ENCODE measurements at regions not wholly inside any gene's neighbourhood (a gene's known extent, or its start where the extent isn't known, plus 50 kb on each side); places are given as distances from the start of the nearest gene placed in this dataset.

GRCh38 chrX:13147733-13148132 is 103.3 kb upstream of the FAM9C start:
- ATAC-seq = no peak
- no peak for DNase-seq

DNA sequence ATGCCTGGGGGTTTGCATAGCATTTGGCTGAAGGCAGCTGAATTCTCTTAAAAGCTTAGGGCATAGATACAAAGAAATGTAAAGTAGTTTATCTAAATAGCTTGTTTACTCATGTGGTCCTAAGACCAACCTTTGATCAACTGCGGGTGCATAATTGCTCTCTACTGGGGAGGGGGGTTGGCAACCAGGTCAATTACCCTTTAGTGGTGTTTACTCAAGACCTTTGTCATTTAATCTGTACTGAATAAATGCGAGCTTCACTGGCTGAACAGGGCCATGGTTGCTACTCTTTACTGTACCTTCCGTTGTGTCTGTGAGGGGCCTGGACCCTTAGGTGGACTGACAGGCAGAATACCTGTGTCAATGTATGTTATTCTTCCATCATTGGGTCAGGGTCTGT is 102.7 kb upstream of the FAM9C start:
- ATAC-seq = no peak
- DNase-seq = no peak

DNA sequence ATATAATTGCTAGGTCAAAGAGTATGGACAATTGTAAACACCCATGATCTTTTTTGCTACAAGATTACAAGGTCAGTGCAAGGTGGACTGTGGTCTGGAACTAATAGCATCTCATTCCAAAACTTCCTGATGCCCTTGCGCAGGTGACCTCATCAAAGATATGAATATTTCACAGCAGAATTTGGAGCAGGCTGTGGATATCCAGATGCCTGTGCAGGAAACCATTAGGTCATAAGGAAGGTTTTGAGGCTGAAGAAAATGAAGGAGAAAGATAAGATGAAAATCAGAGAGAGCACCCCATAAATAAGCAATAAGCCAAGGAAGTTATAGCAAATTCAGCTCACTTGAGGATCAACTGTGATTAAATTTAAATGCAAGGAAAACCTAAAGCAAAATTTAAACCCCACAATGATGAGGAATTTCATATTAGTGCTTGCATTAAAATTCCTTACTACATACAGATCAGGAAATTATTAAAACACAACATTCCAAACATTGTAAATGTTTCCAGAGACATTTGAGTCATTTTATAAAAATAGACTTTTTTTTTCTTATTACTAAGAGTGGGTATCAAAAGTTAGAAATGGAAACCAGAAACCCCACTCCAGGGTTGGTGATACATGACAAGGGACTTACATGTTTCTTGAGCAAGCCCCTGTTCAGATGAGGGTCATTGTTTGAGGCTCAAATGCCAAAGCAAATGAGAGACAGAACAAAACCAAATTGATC is 100.7 kb upstream of the FAM9C start:
- DNase-seq = no peak

DNA sequence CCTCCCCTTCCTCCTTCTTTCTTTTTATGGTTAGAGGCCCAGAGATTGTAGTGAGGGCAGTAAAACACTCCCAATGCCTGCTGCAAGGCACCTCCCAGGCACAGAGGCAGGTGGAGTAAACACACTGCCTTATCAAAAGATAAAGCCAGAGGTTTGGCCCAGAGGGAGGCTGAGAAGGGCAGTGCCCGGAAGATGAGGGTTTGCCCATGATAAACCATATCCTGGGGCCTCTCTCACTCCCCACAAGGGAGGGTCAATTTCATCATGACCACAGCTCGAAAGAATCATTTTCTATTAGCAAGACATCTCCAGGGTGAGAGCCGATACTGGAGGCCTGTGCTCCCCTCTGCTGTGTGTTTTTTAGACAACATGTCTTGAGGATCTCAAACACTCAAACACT is 98.5 kb upstream of the FAM9C start:
- no peak for ATAC-seq

More for the DNA sequence above, 100.7 kb upstream of the FAM9C start:
- ATAC-seq = no peak

DNA sequence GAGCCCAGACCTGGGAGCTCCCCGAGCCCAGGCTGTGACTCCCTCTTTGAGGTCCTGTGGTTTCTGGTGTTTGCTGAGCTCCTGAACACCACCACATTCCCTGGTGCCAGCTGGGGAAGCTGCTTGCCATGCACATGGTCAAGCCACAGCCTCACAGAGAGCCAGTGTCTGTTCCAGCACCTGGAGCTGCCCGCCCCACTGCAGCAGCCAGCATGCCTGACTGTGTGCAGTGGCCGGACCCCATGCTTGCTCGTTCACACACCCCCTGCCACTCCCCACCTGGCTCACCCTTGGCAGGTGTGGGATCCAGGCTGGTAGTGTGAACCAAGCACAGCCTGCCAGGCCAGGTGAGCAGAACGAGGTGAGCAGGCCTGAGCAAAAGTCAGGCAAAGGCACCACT is 95.6 kb upstream of the FAM9C start:
- ATAC-seq = no peak
- DNase-seq = no peak

More for the DNA sequence above, 98.5 kb upstream of the FAM9C start:
- peak; percentile 7 for DNase-seq

DNA sequence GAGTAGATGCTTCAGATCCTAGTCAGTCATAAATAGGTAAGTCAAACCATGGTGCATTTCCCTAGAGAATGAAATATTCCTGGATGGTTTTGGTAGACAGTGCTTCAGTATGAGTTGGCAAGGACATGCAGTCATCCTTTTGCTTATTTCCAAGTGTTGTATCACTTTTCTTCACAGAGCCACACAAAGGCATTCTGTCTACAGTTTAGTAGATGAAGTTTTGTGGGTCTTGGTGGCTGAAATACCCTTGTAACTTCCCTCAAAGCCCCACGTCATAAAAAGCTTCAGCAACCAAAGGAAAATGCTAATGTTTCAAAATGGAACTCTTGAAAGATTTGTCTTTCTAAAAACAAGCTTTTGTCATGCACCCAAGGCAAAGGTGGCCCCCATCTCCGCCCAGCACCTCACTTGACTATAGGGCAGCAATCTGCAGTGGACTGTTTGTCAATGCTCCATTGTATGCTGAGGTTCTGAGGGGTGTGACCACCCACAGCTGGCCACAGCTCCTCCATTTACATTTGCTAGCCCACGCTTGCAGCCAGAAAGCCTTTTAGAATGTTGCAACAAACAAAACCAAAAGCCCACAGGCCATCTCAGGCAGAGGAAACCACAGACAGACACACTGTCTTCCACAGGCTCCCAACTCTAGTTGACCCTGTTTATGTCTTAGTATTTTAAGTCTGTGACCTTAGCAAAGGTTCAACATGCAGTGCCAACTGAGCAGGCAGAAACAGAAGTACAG is 87.1 kb upstream of the FAM9C start:
- ATAC-seq = peak; percentile 59

GRCh38 chrX:13130816-13131215 is 86.4 kb upstream of the FAM9C start:
- ATAC-seq (no peak), DNase-seq (no peak)

More for the DNA sequence above, 87.1 kb upstream of the FAM9C start:
- no peak for DNase-seq

DNA sequence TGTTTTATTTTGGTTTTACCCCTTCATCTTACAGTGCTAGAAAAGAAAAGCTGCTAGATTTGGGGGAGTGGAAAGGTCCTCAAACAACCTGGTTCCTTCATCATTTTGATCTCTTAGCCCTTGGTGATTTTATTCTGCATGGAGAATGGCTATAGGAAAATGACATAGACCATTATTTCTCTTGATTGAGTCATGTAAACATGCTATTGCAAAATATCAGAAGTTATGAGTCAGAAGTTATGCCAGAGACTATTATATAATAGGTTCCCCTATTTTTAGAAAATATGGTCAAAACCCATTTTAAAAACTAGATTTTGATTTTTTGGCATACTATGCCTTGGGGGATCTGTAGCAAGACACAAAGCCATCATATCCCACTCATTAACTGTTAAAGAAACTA is 83.7 kb upstream of the FAM9C start:
- DNase-seq = no peak
- no peak for ATAC-seq

- ATAC-seq (peak; percentile 46), DNase-seq (no peak)
Measured at GRCh38 chrX:13126775-13127174, 82.4 kb upstream of the FAM9C start.

GRCh38 chrX:13125188-13125587 is 80.8 kb upstream of the FAM9C start:
- no peak for DNase-seq
- ATAC-seq = no peak

DNA sequence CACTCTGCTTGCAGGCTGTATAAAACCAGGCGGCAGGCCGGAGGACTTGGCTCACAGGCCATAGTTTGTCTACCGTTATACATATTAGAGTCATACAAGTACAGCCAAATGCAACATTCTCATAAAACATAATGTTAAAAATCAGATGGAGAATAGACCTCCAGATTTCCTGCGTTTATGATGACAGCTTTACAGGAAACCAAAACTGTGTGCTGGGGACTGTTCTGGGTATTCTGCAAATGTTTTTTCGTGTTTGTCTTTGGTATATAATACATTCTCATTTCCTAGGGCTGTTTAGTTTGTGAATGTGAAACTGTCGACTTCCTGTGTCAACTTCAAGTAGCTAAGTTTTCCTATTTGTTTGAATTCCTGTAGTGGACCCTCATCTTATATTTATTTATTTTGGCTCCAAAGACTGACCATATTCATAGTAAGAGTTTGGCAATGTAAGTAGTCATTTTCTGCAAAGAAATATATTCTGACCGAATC is 79.5 kb upstream of the FAM9C start:
- DNase-seq (no peak), ATAC-seq (no peak)

DNA sequence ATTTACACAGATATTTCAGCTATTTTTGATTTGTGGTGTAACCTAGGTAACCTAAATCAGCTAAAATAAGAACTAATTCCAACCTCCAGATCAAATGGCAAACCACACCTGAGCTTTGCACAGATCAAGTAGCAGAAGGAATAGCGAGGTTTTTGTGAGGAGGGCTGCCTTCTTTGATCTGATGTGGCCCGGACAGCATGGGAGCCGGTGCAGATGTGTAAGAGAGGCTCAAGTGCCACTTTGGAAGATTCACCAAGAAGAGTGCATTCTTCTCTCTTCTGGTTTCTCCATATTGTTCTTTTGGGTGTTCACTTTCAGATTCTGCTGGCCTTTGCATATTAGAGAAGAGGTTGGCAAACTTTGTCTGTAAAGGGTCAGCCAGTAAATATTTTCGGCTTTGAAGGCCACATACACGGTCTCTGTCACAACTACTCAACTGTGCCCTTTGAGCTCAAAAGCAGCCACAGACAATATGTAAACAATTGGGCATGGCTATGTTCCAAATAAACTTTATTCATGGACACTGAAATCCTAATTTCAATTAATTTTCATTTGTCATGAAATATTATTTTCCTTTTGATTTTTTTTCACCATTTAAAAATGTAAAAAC is 78.9 kb upstream of the FAM9C start:
- ATAC-seq = no peak
- DNase-seq = no peak

- DNase-seq = no peak
- ATAC-seq = no peak
Measured at GRCh38 chrX:13121020-13121555, 76.7 kb upstream of the FAM9C start.

DNA sequence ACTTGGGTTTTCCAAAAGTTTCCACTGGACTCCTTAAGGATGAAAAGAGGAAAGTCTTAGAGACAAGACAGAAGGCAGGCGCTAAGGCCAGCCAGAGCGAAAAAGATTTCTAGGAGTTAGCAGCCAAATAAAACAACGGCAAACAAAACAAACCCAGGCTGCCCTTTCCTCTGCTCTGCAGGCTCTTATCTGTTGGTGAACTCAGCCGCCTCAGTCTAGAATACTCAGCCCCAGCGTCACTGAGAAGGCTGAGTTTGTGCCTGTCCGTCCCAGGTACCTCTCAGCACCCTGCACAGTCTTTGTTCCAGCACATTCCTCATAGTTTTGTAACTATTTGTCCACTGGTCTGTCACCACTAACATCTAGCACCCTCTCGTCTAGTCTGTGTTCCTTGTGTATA is 75.6 kb upstream of the FAM9C start:
- DNase-seq (no peak), ATAC-seq (no peak)

GRCh38 chrX:13119386-13119785 is 75.0 kb upstream of the FAM9C start:
- ATAC-seq (no peak), DNase-seq (no peak)

DNA sequence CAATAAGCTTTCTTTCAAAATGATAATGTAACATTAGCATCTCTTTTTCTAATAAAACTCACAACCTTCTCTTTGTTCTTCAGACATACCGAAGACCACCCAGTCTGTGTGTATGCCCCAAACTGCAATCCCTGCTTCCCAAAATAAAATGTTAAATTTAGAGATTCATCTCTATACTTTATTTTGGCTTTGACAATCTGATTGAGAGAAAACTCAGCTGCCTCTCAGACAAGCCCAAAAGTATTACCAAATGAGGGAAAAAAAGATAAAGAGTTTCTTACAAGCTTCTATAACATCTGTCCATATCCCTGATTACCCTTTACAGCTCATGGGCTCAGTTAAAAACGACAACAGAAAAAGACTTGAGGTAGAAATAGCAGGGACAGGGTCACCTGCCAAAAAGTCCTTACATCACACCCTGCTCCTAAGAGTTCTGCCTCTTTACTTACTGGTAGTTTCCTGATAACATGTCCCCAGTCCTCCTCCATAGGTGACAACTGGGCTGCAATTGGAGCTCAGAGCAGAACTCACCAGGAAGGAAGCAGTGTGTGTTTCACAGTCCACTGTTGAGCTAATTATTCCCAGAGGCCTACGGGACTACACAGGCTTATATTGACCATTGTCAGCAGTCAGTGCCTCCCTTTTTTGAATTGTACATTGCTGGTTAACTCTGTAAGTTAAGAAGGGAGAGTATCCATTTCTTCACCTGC is 70.9 kb upstream of the FAM9C start:
- DNase-seq (no peak), ATAC-seq (no peak)

DNA sequence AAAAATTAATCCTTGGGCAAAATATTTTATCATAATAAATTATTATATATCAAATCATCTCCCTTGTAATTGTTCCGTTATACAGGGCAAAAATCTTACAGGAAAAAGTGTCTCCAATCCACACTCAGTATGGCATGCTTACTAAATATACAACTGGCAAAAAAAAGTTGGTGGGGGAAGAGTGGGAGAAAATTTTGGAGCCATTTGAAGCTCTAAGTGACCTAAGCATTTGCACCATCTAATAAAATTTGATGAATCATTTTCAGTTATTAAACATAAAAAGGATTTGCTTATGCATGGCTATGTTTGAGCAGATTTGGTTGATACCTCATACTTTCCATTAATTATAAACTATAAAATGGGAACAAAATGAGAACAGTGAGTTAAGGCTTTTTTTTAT is 68.1 kb upstream of the FAM9C start:
- ATAC-seq (no peak), DNase-seq (no peak)

- DNase-seq (no peak), ATAC-seq (no peak)
Measured at GRCh38 chrX:13110433-13111324, 66.3 kb upstream of the FAM9C start.

DNA sequence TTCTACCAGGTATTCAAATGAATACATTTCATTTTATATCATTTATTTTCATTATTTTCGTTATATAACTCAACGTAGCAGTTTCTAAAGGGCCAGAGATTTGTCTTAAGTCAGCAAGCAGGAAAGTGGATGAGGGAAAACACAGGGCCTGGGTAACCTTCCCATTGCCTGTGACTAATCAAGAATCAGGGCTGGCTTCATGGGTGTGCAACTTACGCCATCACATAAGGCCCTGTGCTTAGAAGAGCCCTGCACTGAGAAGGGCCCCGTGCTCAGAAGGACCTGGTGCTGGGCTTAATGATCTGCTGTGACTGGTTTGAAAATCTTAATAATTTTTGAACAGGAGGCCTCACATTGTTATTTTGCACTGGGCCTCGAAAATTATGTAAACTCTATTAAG is 65.4 kb upstream of the FAM9C start:
- ATAC-seq = no peak

DNA sequence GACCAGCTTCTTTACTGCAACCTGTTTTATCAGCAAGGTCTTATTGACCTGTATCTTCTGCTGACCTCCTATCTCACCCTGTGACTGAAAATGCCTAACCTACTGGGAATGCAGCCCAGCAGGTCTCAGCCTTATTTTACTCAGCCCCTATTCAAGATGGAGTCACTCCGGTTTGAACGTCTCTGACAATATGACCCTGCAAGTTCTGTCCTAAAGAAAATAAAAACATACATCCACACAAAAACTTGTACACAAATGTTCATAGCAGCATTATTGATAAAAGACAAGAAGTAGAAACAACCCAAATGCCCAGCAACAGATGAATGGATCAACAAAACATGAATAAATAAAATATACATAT is 59.5 kb upstream of the FAM9C start:
- ATAC-seq (no peak), DNase-seq (no peak)

More for the DNA sequence above, 65.4 kb upstream of the FAM9C start:
- DNase-seq = no peak

DNA sequence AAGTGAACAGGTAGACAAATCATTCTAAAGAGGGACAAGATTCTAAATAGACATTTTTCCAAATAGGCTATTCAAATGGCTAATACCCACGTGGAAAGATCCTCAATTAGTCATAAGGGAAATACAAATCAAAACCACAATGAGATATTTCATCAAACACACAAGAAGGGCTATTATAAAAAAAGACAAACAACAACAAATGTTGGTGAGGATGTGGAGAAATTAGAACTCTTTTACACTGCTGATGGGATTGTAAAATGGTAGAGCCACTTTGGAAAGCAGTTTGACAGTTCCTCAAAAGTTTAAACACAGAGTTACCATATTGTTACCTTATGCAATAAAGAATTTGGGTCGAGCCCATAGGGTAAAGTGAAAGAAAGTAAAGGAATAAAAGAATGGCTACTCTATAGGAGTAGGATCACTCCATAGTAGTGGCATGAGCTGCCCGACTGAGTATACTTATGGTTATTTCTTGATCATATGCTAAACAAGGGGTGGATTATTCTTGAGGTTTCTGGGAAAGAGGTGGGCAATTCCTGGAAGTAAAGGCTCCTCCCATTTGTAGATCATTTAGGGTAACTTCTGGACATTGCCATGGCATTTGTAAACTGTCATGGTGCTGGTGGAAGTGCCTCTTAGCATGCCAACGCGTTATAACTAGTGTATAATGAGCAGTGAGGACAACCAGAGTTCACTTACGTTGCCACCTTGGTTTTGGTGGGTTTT is 58.9 kb upstream of the FAM9C start:
- ATAC-seq (no peak), DNase-seq (no peak)

Measured in stimulated activated naive CD8-positive, alpha-beta T cell treated with anti-CD3 and anti-CD28 coated beads, Interleukin-15, Interleukin-2, amounts not matched to agents 100 U/mL and 50 U/mL, for 24 hours (primary cell).